ENCODE measurements at regions not wholly inside any gene's neighbourhood (a gene's known extent, or its start where the extent isn't known, plus 50 kb on each side); places are given as distances from the start of the nearest gene placed in this dataset.
A peak's percentile ranks its signal among the peaks of the same experiment; 100 is the strongest.

DNA sequence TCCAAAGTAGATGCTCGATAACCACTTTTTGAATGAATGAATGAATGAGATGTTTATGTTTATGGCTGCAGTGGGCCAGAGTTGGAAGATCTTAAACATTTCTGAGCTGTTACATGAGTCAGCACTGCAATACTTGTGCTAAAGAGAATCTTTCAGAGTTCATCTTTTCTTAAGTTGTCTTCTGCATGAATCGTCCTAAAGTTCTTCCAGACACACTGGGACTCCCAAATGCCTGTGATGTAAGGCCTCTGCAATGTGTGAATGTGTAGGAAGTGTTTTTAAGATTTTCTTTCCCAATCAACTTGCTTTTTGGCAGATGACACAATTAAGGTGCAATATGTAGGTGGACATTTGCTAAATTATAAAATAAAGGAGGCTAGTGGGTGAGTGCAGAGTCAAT, 50.3 kb upstream of the TRIM9 start:
- DNase-seq = no peak
- no peak for ATAC-seq
- Histone ChIP-seq H3K4me1 (ENCODE audit: control insufficient read depth, insufficient read depth, low read length) (no peaks in the 10 kb centered on the region), H3K27ac (ENCODE audit: low read length) (no peak overlapping the region), H3K9me3 (ENCODE audit: control insufficient read depth, low read length) (no peaks in the 10 kb centered on the region), H3K27me3 (ENCODE audit: control insufficient read depth, insufficient read depth) (no peaks in the 10 kb centered on the region), H3K4me3 (ENCODE audit: low read length) (no peak overlapping the region)
- intact Hi-C loops (cut with DNase I) = no loop called here
- WGBS = 78% methylated on average over 2 of the region's 2 CpGs

DNA sequence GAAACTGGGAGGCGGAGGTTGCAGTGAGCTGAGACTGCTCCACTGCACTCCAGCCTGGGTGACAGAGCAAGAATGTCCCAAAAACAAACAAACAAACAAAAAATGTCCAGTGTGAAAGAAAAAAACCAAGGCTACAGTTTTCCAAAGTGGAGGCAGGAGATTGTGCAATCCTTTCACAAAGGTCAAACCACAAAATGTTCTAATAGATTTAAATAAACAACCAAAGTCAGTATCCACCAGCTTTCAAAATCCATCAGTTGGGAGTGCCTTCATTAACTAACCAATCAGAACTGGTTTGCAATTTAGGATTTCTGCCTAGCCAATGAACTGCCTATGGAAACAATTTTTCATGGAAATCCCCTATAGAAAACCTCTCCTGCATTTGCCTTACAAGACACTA, 52.3 kb upstream of the TRIM9 start:
- no peaks in the 10 kb centered on the region for H3K27me3 ChIP-seq (ENCODE audit: control insufficient read depth, insufficient read depth)
- ATAC-seq = no peak
- no peaks in the 10 kb centered on the region for H3K4me1 ChIP-seq (ENCODE audit: control insufficient read depth, insufficient read depth, low read length)
- DNase-seq = no peak
- H3K27ac ChIP-seq (ENCODE audit: low read length) = no peak overlapping the region
- H3K4me3 ChIP-seq (ENCODE audit: low read length) = no peak overlapping the region
- 98% methylated on average over 1 of the region's 1 CpG for WGBS
- no peaks in the 10 kb centered on the region for H3K9me3 ChIP-seq (ENCODE audit: control insufficient read depth, low read length)
- intact Hi-C loops (cut with DNase I) = no loop called here

DNA sequence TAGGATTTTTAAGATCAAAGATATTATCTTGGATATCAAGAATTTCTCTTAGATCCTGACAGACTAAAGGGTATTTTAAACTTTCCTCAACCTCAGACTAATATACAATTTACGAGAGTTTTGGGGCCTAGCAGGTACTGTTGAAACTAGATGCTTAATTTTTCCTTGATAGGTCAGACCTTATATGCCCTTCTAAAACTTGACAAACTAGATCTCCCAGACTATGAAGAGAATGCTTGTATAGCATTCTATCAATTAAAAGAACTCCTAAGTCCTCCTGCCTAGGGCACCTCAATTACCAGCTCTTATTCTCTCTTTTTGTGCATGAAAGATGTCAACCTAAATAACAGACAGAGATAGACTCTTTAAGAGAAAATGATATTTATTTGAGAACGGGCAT, 60.4 kb upstream of the TRIM9 start:
- intact Hi-C loops (cut with DNase I) = no loop called here
- no peak overlapping the region for H3K4me3 ChIP-seq (ENCODE audit: low read length)
- no peaks in the 10 kb centered on the region for H3K4me1 ChIP-seq (ENCODE audit: control insufficient read depth, insufficient read depth, low read length)
- DNase-seq (no peak), ATAC-seq (no peak)
- no peak overlapping the region for H3K27ac ChIP-seq (ENCODE audit: low read length)
- 90% methylated on average over 2 of the region's 2 CpGs for WGBS
- H3K27me3 ChIP-seq (ENCODE audit: control insufficient read depth, insufficient read depth) = no peaks in the 10 kb centered on the region
- no peaks in the 10 kb centered on the region for H3K9me3 ChIP-seq (ENCODE audit: control insufficient read depth, low read length)

DNA sequence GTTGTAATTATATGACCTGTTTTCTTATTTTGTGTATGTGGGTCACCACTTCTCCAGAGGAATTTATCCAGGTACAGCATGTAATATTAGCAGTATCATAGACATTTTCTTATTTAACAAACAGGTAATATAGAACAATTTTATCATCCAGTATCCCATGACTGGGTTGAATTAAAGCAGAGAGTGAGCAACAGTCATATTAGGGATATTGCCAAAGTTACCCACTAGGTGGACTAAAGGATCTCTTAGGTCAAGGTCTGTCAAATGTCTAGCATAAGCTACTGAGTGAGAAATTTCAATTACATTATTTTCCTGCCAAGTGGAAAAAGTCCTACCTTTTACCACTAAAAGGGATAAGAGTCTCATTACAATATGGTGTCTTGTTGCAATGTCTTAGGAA, 62.1 kb upstream of the TRIM9 start:
- no peaks in the 10 kb centered on the region for H3K27me3 ChIP-seq (ENCODE audit: control insufficient read depth, insufficient read depth)
- no peak overlapping the region for H3K27ac ChIP-seq (ENCODE audit: low read length)
- H3K4me1 ChIP-seq (ENCODE audit: control insufficient read depth, insufficient read depth, low read length) = no peaks in the 10 kb centered on the region
- no peak overlapping the region for H3K4me3 ChIP-seq (ENCODE audit: low read length)
- ATAC-seq (no peak), DNase-seq (no peak)
- no peaks in the 10 kb centered on the region for H3K9me3 ChIP-seq (ENCODE audit: control insufficient read depth, low read length)
- intact Hi-C loops (cut with DNase I) = no loop called here

DNA sequence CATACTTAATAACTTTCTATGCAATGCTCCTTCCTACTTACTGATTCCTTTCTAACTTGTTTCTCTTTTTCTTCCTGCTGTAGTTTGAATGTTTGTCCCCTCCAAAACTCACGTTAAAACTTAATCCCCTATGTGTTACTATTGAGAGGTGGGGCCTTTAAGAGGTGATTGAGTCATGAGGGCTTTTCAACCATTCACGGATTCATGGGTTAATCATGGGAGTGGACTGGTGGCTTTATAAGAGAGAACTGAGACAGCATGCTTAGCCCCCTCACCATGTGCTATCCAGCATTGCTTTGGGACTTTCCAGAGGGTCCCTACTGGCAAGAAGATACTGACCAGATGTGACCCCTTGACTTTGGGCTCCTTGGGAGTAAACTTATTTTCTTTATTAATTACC, 66.0 kb upstream of the TRIM9 start:
- Histone ChIP-seq H3K4me3 (ENCODE audit: low read length) (no peak overlapping the region), H3K27me3 (ENCODE audit: control insufficient read depth, insufficient read depth) (no peaks in the 10 kb centered on the region), H3K27ac (ENCODE audit: low read length) (no peak overlapping the region), H3K4me1 (ENCODE audit: control insufficient read depth, insufficient read depth, low read length) (no peaks in the 10 kb centered on the region), H3K9me3 (ENCODE audit: control insufficient read depth, low read length) (no peaks in the 10 kb centered on the region)
- no peak for ATAC-seq
- 77% methylated on average over 2 of the region's 2 CpGs for WGBS
- DNase-seq = no peak
- intact Hi-C loops (cut with DNase I) = no loop called here

DNA sequence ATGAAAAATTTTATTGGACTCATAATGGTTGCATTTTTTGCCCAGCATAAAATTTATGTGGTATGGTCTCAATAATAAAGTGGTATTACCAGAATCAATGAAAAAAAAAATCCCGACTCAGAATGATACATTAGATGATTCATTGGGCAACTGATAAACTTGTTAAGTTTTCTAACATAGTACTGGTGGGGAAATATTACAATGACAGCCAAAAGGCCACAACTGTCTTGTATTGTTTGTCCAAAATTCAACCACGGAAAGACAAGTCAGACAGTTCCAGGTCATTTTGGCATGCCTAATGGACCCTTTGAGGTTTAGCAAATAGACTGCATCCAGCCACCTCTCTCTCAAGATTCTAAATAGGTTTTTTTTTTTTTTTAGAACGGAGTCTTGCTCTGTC, 70.5 kb upstream of the TRIM9 start:
- ATAC-seq (no peak), DNase-seq (no peak)
- intact Hi-C loops (cut with DNase I) = no loop called here
- no peaks in the 10 kb centered on the region for H3K27me3 ChIP-seq (ENCODE audit: control insufficient read depth, insufficient read depth)
- WGBS = 79% methylated on average over 3 of the region's 3 CpGs
- no peak overlapping the region for H3K27ac ChIP-seq (ENCODE audit: low read length)
- H3K4me1 ChIP-seq (ENCODE audit: control insufficient read depth, insufficient read depth, low read length) = no peaks in the 10 kb centered on the region
- H3K9me3 ChIP-seq (ENCODE audit: control insufficient read depth, low read length) = no peaks in the 10 kb centered on the region
- H3K4me3 ChIP-seq (ENCODE audit: low read length) = no peak overlapping the region

DNA sequence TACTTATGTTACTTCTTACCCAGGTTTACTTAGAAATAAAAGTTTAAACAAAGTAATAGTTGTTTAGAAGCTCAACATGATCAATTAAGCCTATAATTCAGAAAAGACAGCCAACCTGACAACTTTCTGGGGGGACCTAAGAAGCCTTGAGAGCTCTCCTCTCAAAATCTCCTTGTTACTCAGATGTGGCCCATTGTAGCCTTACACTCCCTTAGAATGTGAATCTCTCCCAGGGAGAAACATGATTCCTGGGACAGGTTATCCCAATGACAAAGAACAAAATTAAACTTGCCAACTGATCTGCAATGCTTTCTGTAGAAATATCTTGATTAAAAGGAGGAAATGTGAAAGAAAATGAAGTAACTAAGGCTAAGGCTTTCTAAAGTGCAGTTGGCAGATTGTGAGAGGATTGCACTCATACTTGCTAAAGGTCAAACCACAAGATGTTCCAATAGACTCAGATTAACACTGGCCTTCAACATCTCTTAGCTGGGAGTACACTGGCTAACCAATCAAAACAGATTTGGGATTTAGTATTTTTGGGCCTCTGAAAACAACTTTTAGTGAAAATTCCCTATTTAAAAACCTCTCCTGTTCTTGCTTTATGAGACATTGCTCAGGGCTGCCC, 72.3 kb upstream of the TMX1 start:
- Histone ChIP-seq H3K27ac (ENCODE audit: low read length) (no peak overlapping the region), H3K4me3 (ENCODE audit: low read length) (no peak overlapping the region), H3K4me1 (ENCODE audit: control insufficient read depth, insufficient read depth, low read length) (no peaks in the 10 kb centered on the region), H3K9me3 (ENCODE audit: control insufficient read depth, low read length) (no peaks in the 10 kb centered on the region), H3K27me3 (ENCODE audit: control insufficient read depth, insufficient read depth) (no peaks in the 10 kb centered on the region)
- ATAC-seq = peak; percentile 69 to 77
- no peak for DNase-seq
- intact Hi-C loops (cut with DNase I) = no loop called here

DNA sequence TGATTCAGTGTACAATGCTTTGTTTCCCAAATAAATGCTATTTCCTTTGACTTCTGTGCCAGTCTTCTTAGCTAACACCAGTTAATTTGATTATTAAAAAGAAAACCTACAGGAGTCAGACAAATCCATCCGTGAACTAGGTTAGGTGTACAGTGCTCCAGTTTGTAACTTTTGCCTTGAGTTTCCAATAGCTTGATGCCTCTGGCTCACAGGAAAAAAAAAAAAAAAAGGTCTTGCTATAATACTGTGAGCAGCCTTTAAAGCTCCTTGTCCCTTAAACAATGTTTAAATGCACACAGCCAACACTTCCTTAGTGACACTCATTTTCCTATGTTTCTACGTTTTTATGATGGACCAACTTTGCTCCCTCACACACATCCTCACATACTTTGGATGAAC, 71.8 kb upstream of the TMX1 start:
- no peak overlapping the region for H3K4me3 ChIP-seq (ENCODE audit: low read length)
- H3K27ac ChIP-seq (ENCODE audit: low read length) = no peak overlapping the region
- 51% methylated on average over 2 of the region's 2 CpGs for WGBS
- H3K4me1 ChIP-seq (ENCODE audit: control insufficient read depth, insufficient read depth, low read length) = no peaks in the 10 kb centered on the region
- intact Hi-C loops (cut with DNase I) = no loop called here
- DNase-seq (no peak), ATAC-seq (no peak)
- H3K27me3 ChIP-seq (ENCODE audit: control insufficient read depth, insufficient read depth) = no peaks in the 10 kb centered on the region
- H3K9me3 ChIP-seq (ENCODE audit: control insufficient read depth, low read length) = no peaks in the 10 kb centered on the region

DNA sequence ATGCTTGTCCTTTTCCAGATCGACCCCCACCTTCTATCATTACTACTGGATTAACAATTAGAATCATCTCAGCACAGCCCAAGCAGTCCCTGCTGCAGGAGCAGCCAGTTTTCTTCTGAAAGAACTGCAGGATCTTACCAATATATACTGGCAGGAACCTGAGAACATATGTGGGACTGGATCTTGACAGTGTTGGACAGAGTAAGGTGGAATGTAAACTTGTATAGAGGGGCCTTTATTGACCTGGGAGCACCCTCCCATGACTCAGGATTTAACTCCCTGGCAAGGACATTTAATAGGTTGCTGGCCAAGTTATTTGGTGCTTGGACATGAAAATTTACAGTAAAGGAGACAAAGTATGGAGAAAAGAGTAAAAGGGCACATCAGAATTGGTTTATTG, 66.2 kb upstream of the TMX1 start:
- Histone ChIP-seq H3K9me3 (ENCODE audit: control insufficient read depth, low read length) (no peaks in the 10 kb centered on the region), H3K27me3 (ENCODE audit: control insufficient read depth, insufficient read depth) (no peaks in the 10 kb centered on the region), H3K27ac (ENCODE audit: low read length) (no peak overlapping the region), H3K4me1 (ENCODE audit: control insufficient read depth, insufficient read depth, low read length) (no peaks in the 10 kb centered on the region), H3K4me3 (ENCODE audit: low read length) (no peak overlapping the region)
- DNase-seq (no peak), ATAC-seq (no peak)
- WGBS = 53% methylated on average over 1 of the region's 1 CpG
- intact Hi-C loops (cut with DNase I) = no loop called here

DNA sequence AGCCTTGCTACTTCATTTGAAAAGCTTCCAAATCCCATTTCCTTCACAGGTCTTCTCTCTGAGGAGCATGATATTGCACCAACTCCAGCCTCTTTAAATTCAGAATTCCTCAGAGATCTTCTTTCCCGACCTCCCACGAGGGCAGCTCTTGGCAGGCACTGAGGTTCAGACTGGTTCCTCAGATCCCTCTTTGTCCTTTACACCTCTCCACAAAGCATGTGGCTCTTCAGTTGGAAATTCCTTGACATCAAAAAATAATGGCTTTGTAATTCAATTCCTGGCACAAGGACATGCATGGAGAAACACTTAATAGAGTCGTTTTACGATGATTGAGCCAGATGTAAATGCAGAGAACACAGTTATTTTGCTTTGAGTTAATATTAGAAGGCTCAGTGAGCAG, 63.2 kb upstream of the TMX1 start:
- 38% methylated on average over 4 of the region's 4 CpGs for WGBS
- intact Hi-C loops (cut with DNase I) = no loop called here
- no peak for ATAC-seq

DNA sequence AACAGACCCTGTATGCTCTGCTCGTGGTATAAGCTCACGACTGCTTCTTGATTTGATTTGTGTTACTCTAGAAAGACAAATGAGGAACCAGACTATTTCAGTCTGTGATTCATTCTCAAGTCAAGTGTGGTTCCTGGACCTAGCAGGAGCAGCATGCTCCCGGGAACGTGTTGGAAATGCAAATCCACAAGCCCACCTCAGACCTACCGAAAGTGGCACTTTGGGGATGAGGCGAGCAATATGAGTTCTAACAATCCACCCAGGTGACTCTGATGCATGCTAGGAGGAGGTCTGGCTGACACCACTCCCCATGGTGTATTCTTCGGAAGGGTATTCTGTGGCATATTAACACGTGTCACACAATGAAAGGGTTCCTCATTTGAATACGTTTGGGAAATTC, 59.5 kb upstream of the TMX1 start:
- H3K27me3 ChIP-seq (ENCODE audit: control insufficient read depth, insufficient read depth) = no peaks in the 10 kb centered on the region

More for the DNA sequence above, 63.2 kb upstream of the TMX1 start:
- H3K4me3 ChIP-seq (ENCODE audit: low read length) = no peak overlapping the region
- no peaks in the 10 kb centered on the region for H3K27me3 ChIP-seq (ENCODE audit: control insufficient read depth, insufficient read depth)
- no peaks in the 10 kb centered on the region for H3K4me1 ChIP-seq (ENCODE audit: control insufficient read depth, insufficient read depth, low read length)
- no peaks in the 10 kb centered on the region for H3K9me3 ChIP-seq (ENCODE audit: control insufficient read depth, low read length)
- H3K27ac ChIP-seq (ENCODE audit: low read length) = no peak overlapping the region
- no peak for DNase-seq

DNA sequence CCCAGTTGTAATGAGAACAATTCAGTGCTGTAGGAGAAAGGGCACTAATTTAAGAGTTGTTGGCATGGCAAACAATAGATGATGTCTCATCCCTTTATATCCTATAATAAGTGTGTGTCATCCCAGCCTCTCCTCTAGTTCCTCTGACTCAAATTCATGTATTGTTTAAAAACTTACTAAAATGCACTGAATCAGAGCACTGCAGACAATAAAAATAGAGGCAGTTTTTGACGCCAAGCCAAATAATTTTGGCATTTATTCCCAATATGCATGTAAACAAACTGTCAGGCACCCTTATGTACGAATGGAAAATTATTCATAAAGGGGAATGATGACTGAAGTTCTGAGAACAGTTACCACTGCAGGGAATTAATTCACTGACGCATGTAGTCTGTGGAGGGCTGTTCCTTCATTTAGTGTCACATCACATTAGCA, 57.9 kb upstream of the TMX1 start:
- DNase-seq = no peak
- 64% methylated on average over 3 of the region's 3 CpGs for WGBS
- Histone ChIP-seq H3K27ac (ENCODE audit: low read length) (no peak overlapping the region), H3K27me3 (ENCODE audit: control insufficient read depth, insufficient read depth) (no peaks in the 10 kb centered on the region), H3K4me3 (ENCODE audit: low read length) (no peak overlapping the region), H3K4me1 (ENCODE audit: control insufficient read depth, insufficient read depth, low read length) (no peaks in the 10 kb centered on the region), H3K9me3 (ENCODE audit: control insufficient read depth, low read length) (no peaks in the 10 kb centered on the region)
- intact Hi-C loops (cut with DNase I) = no loop called here
- no peak for ATAC-seq

More for the DNA sequence above, 59.5 kb upstream of the TMX1 start:
- DNase-seq = no peak
- Histone ChIP-seq H3K27ac (ENCODE audit: low read length) (no peak overlapping the region), H3K4me3 (ENCODE audit: low read length) (no peak overlapping the region), H3K4me1 (ENCODE audit: control insufficient read depth, insufficient read depth, low read length) (no peaks in the 10 kb centered on the region), H3K9me3 (ENCODE audit: control insufficient read depth, low read length) (no peaks in the 10 kb centered on the region)
- intact Hi-C loops (cut with DNase I) = no loop called here
- ATAC-seq = no peak
- 66% methylated on average over 9 of the region's 9 CpGs for WGBS

Measured in right cardiac atrium (tissue), 5 donors.